ENCODE measurements at regions not wholly inside any gene's neighbourhood (a gene's known extent, or its start where the extent isn't known, plus 50 kb on each side); places are given as distances from the start of the nearest gene placed in this dataset.
"Not testable (repeated sequence)": the region's sequence is repeated elsewhere in the genome, so short reads cannot be mapped to it uniquely, and the experiment has no call there.

DNA sequence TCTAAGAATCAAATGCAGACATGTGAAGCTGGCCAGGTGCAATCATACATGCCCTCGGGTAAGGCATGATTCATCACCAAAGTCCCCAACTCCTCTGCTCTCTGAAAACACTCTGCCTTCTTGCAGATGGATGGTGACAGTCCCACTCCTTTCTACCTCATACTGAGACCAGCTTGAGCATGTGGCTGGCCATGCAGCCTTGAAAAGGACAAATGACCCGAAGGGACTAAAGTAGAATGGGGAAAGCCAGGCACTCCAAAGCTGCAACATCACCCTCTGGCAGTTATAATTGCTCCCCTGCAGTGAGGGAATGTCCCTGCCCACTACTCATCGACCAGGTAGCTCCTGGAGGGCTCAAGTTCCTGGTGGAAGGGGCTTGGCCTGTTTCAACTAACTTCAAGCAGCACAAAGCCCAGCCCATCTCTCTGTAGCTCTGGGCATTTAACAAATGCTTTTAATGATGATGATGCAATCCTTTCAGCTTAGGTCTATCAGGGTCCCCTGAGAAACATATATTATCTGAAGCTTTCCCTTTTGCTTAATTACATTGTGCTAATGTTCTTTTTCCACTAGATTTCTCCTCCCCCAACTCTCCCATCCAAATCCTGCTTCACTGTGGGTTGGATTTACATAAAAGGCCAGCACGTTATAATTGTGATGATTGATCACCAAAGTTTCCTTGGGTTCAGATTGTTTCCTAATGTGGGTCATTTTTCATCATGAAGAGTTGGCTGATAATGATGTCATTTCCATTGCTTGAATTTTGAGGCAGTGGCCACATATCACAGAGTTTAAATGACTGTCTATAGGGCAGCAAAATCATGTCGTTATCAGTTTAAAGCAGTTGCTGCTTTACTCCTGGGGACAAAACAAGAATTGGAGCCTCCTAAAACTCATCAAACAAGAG, 436.5 kb upstream of the SLC30A5 start:
- no peak for DNase-seq (ENCODE audit: low read depth in 3 of 3)

DNA sequence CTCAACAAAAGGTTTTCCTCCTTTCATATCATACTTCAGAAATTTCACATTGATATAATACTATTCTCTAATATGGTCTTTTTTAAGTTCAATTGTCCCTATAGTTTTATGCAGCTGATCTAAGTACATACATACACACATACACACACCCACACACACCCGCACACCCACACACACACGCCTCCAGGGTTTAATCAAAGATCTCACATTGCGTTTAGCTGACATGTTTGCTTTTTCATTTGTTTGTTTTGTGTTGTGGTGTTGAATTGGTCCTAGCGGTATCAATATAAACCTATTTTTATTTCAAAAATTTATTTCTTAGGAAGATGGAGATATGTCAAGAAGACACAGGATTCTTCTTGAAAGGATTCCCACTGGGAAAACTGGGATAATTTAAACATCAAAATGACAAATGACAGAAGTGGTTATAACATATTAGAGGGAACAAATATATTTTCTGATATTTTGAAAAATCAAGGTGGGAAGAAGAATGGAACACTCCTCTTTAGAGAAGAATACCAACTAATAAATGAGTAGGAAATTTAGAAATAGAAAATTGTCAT, 434.9 kb upstream of the SLC30A5 start:
- DNase-seq (ENCODE audit: low read depth in 3 of 3), result no peak

DNA sequence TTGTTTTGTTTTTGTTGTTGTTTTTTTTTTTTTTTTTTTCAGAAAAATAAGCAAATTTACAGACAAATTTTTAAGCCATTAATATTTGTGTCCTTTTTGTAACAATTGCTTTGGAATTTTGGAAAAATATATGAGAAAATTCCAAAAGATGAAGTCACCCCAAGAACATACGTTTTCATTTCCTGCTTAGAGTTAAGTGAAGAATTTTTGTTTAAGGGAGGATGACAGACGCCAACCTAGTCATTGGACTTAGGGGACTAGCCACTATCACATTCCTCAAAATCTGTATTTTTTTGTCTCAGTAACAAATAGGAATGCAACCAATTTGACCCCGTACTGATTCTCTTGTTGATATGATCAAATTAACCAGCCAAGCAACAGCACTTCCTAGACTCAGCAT, 433.9 kb upstream of the SLC30A5 start:
- DNase-seq (ENCODE audit: low read depth in 3 of 3), result no peak

DNA sequence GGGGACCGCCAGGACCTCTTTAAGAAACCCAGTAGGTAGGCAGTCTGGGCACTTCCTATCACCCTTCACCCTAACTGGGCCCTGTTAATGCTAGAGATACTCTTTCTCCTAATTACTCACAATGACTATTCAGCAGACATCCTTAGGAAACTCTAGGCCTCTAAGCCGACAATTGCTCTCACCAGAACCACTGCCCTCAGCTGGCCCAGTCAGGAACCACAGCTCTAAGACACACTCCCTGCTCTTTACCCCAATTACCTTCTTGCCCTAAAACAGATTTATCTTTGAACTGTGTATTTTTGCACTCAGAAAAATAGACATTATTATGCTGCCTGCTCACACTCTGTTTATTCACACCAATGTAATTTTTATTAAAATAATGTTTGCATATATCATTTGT, 432.6 kb upstream of the SLC30A5 start:
- no peak for DNase-seq (ENCODE audit: low read depth in 3 of 3)

DNA sequence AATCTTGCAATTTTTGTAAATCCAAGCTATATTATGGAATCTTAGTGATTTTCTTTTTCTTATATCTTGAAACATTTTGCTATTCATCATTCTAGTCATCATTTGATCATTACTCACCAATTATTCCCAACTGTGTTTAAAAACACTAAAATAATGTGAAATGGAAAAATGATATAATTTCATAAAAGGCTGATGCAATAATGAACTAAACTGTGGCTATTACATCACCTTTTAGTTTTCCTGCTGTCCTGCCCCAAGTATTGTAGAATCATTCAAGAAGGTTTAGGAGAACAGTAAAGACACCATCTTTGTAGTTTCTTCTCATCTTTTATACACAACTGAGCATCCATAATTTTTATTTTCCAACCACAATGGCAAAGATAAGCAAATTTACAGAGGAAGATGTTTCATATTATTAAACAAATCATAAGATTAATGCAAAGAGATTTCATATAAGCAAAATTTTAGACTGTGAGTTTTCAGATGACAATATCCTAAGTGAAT, 431.0 kb upstream of the SLC30A5 start:
- DNase-seq (ENCODE audit: low read depth in 3 of 3), result no peak

GRCh38 chr5:68669864-68670575, 423.8 kb upstream of the SLC30A5 start:
- no peak for DNase-seq (ENCODE audit: low read depth in 3 of 3)

- no peak for DNase-seq (ENCODE audit: low read depth in 3 of 3)
Measured at GRCh38 chr5:68673106-68673822, 420.6 kb upstream of the SLC30A5 start.

- no peak for DNase-seq (ENCODE audit: low read depth in 3 of 3)
Measured at GRCh38 chr5:68673823-68674180, 420.0 kb upstream of the SLC30A5 start.

GRCh38 chr5:68679041-68679440, 414.8 kb upstream of the SLC30A5 start:
- no peak for DNase-seq (ENCODE audit: low read depth in 3 of 3)

GRCh38 chr5:68680366-68680765, 413.4 kb upstream of the SLC30A5 start:
- no peak for DNase-seq (ENCODE audit: low read depth in 3 of 3)

- DNase-seq (ENCODE audit: low read depth in 3 of 3), result no peak
Measured at GRCh38 chr5:68681929-68682328, 411.9 kb upstream of the SLC30A5 start.

DNA sequence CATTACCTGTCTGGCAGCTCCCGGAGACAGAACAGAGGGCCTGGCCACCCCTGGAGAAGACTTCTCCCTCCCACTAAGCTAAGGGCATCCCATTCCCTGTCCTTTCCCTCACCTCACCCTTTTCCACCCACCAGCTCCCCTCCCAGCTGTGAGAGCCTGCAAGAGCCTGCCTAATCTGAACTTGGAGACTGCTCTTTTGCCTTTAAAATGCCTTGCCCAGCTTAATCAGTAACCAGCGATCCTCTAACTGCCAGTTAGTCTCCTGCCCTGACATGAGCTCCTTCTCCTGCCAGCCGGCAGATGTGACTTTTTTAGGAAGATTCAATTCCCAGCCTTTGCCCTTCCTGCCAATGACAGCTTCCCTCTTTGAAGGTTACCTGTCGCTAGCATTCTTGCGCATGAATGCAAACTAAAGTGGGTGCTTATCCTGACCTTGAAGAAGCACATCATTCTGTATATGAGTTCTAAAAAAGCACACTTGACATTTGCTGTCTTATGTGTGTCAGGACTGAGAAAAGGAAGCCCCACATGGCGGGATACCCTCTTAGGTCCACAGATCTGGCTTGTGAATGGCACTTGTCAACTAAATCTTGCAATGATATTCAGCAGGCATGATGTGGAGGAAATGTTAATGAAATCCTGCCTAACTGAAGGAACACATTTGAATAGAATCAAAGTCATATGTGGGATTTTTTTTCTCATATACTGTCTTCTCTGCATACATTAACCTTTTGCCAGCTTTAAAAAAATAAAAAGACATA, 411.2 kb upstream of the SLC30A5 start:
- DNase-seq (ENCODE audit: low read depth in 3 of 3), result no peak

GRCh38 chr5:68683632-68684036, 410.2 kb upstream of the SLC30A5 start:
- no peak for DNase-seq (ENCODE audit: low read depth in 3 of 3)

- DNase-seq (ENCODE audit: low read depth in 3 of 3), result no peak
Measured at GRCh38 chr5:68685863-68686262, 408.0 kb upstream of the SLC30A5 start.

- no peak for DNase-seq (ENCODE audit: low read depth in 3 of 3)
Measured at GRCh38 chr5:68688547-68688946, 405.3 kb upstream of the SLC30A5 start.

- no peak for DNase-seq (ENCODE audit: low read depth in 3 of 3)
Measured at GRCh38 chr5:68689010-68689409, 404.8 kb upstream of the SLC30A5 start.

- DNase-seq (ENCODE audit: low read depth in 3 of 3), result not testable (repeated sequence)
Measured at GRCh38 chr5:68691874-68692273, 401.9 kb upstream of the SLC30A5 start.

- no peak for DNase-seq (ENCODE audit: low read depth in 3 of 3)
Measured at GRCh38 chr5:68698025-68698940, 395.5 kb upstream of the SLC30A5 start.

GRCh38 chr5:68699966-68700365, 393.8 kb upstream of the SLC30A5 start:
- DNase-seq (ENCODE audit: low read depth in 3 of 3), result no peak

DNA sequence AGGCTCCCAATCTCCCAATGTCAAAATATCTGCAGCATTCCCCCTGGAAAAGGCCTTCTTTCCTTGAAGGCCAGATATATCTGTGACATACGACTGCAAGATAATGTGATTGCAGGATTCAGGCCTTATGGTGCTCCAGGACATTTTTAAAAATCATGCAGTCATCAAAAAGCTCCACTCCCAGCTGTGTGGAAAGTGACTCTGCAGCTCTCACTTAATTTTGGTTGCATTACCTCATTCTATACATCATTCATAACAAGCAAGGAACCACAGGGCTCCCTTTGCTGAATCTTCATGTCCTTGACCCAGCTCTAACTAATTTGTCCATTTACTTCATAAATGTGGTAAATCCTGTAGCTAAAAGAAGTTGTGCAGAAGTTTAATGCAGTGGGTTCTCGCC, 386.2 kb upstream of the SLC30A5 start:
- DNase-seq (ENCODE audit: low read depth in 3 of 3), result no peak

Data from stimulated activated CD4-positive, alpha-beta T cell treated with anti-CD3 and anti-CD28 coated beads, TNF-alpha, amount 100 ng/mL, for 4 hours (primary cell).